Fibroblast of pulmonary artery (primary cell): ENCODE measurements at regions not wholly inside any gene's neighbourhood (a gene's known extent, or its start where the extent isn't known, plus 50 kb on each side); places are given as distances from the start of the nearest gene placed in this dataset.

Experiments used
- DNase-seq: peaks from one replicate; pipeline ENCODE4 v3.0.0-alpha.2; 2010; ENCODE audit warnings: low read depth
- H3K4me3 ChIP-seq: replicated peaks from 2 replicates; pipeline ENCODE4 v1.5.1; 2011; ENCODE audit warnings: low read depth, mild to moderate bottlenecking, control low read depth, low read length, moderate library complexity
- CTCF ChIP-seq: IDR thresholded peaks from 2 replicates; pipeline ENCODE4 v1.5.1; 2011; ENCODE audit warnings: mild to moderate bottlenecking, control low read depth, low read length, inconsistent platforms; ENCODE audit errors: missing control alignments

- no peak for TF ChIP-seq CTCF
- DNase-seq = no peak
- no peak overlapping the region for H3K4me3 ChIP-seq
Observed at GRCh38 chr5:84535281-84535680, 150.6 kb upstream of the EDIL3 start.

- H3K4me3 ChIP-seq = no peak overlapping the region
- no peak for TF ChIP-seq CTCF
- DNase-seq = peak; percentile 14
Observed at GRCh38 chr5:84524491-84524890, 139.8 kb upstream of the EDIL3 start.

- TF ChIP-seq CTCF = no peak
- no peak for DNase-seq
- no peak overlapping the region for H3K4me3 ChIP-seq
Observed at GRCh38 chr5:84518862-84519261, 134.2 kb upstream of the EDIL3 start.

GRCh38 chr5:84518370-84518769 lies 133.7 kb upstream of the EDIL3 start:
- no peak for TF ChIP-seq CTCF
- DNase-seq = no peak
- H3K4me3 ChIP-seq = no peak overlapping the region

GRCh38 chr5:84506625-84507024 lies 121.9 kb upstream of the EDIL3 start:
- TF ChIP-seq CTCF = no peak
- H3K4me3 ChIP-seq = no peak overlapping the region
- no peak for DNase-seq

GRCh38 chr5:84494453-84494852 lies 109.8 kb upstream of the EDIL3 start:
- H3K4me3 ChIP-seq = no peak overlapping the region
- TF ChIP-seq CTCF = no peak
- peak; percentile 67 for DNase-seq

- peak; percentile 95 for DNase-seq
- TF ChIP-seq CTCF = no peak
- no peak overlapping the region for H3K4me3 ChIP-seq
Observed at GRCh38 chr5:84487963-84488362, 103.3 kb upstream of the EDIL3 start.
